IPS DF 6.9 (cell line): ENCODE measurements at regions not wholly inside any gene's neighbourhood (a gene's known extent, or its start where the extent isn't known, plus 50 kb on each side); places are given as distances from the start of the nearest gene placed in this dataset.

ENCODE experiments used
- DNase-seq: peaks from one replicate; pipeline ENCODE4 v3.0.0-alpha.2; 2013; ENCODE audit warnings: low read depth, low spot score
- H3K27ac ChIP-seq: one replicate; pipeline ENCODE4 v1.5.1; 2013; ENCODE audit warnings: low read length, control low read depth
- H3K27me3 ChIP-seq: 2 replicates; pipeline ENCODE4 v1.6.1; 2013; ENCODE audit warnings: mild to moderate bottlenecking, low read length; ENCODE audit not compliant: control insufficient read depth, insufficient read depth
- H3K36me3 ChIP-seq: 2 replicates; pipeline ENCODE4 v1.6.1; 2013; ENCODE audit warnings: low read length; ENCODE audit not compliant: control insufficient read depth, insufficient read depth
- H3K4me1 ChIP-seq: 2 replicates; pipeline ENCODE4 v1.6.1; 2013; ENCODE audit warnings: low read length; ENCODE audit not compliant: control insufficient read depth, insufficient read depth
- H3K4me3 ChIP-seq: 2 replicates; pipeline ENCODE4 v1.5.1; 2013; ENCODE audit warnings: mild to moderate bottlenecking, low read length
- H3K9me3 ChIP-seq: 2 replicates; pipeline ENCODE4 v1.6.1; 2013; ENCODE audit warnings: low read length, inconsistent platforms; ENCODE audit not compliant: control insufficient read depth, insufficient read depth
- WGBS: extraction: QIAGEN DNeasy Blood & Tissue Kit; methylation state at CpG from one replicate; pipeline ENCODE4 v1.1.7; 2013; ENCODE audit warnings: mixed read lengths, missing lambda C conversion rate; ENCODE audit not compliant: insufficient read length, insufficient coverage; 5-methylcytosine and 5-hydroxymethylcytosine counted together

DNA sequence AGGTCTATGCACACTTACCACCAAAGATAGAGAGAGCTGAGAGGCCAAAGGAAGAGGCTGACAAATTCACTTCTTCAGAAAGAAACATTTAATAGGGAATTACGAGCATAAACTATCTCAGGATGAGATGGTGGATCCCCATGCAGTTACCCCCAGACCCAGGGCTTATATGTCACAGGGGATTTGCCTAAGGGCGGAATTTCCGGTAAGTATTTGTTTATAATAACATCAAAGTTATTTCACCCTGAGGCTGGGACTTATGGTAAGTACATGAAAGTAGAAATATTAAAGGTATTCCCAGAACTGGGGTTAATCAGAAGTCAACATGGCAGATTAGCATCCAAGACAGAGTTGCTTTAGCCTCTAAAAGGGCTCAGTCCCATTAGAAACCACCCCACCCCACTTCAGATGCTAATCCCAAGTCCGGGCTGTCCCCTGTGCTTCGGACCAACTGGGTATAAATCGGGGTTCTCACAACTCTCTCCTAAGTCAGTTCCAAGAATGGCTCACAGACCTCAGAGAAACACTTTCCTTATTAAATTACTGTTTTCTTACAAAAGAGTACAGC, 247.4 kb upstream of the ZP4 start:
- Histone ChIP-seq H3K36me3 (no peaks in the 10 kb centered on the region), H3K9me3 (no peaks in the 10 kb centered on the region), H3K27ac (no peak overlapping the region), H3K27me3 (no peaks in the 10 kb centered on the region), H3K4me3 (no peak overlapping the region), H3K4me1 (no peaks in the 10 kb centered on the region)
- no CpG with 5 or more reads among the region's 6 CpGs for WGBS
- no peak for DNase-seq

DNA sequence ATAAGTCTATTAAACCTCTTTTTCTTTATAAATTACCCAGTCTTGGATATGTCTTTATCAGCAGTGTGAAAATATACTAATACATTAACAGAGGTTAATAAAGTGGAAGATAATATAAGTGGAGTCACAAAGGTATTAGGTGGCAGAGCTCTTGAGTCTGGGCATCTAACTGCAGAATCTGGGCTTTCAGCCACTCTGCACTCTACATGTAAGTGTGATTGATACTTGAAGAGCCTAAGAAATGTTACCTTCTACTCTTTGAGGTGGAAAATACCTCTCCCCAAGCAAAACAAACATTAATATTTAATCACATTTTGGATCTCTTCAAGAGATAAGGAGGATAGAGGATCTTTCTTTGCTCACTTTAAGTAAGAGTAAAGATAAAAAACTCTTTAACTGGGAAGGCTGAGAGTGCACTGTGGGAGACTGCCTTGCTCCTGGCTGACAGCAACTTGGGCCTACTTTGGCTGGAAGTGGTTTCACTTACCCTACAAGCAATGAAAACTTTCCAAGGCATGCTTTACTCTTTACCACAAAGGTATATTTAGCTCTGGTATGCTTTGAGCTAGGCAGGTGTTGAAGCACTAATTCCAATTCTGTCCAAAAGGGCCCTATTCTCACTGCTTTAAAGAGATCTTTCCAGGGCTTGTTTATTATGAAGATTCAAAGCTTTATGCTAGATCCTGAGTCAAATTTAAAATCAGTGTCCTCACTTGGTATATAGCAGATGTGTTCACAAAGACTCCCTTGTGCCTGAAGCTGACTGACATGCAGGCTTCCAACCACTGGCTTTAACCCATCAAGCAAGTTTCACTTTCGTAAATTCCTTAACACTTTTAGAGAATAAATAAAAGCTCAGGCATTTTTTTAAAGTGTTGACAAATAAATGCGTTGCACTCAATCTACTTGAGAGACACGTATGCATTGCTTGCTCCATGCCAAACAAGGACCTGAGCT, 245.3 kb upstream of the ZP4 start:
- Histone ChIP-seq H3K9me3 (no peaks in the 10 kb centered on the region), H3K36me3 (no peaks in the 10 kb centered on the region), H3K4me3 (no peak overlapping the region), H3K27me3 (no peaks in the 10 kb centered on the region), H3K27ac (no peak overlapping the region), H3K4me1 (no peaks in the 10 kb centered on the region)
- no CpG with 5 or more reads among the region's 3 CpGs for WGBS
- no peak for DNase-seq

DNA sequence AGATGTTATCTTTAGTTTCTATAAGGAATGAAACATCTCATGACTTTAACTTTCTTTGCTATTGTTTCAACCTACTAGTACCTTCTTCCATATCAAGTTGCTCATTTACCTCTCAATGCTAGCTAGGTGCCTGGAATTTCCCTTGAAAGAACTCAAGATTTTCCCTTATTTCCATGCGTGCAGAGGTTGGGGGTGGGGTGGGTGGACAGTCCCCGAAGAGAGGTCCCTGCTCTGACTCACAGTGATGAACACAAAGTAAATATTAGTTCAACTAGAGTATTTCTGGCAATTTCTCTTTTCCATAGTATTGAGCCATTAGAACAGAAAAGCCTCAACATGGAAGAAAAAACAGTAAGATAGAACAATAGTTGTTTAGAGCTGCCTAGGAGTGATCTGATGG, 239.0 kb upstream of the ZP4 start:
- no peaks in the 10 kb centered on the region for H3K27me3 ChIP-seq
- no peak overlapping the region for H3K4me3 ChIP-seq
- H3K9me3 ChIP-seq: no peaks in the 10 kb centered on the region
- no CpG with 5 or more reads among the region's 2 CpGs for WGBS
- H3K36me3 ChIP-seq: no peaks in the 10 kb centered on the region
- DNase-seq: no peak
- H3K4me1 ChIP-seq: peaks cover 2% of the 10 kb centered on the region; the same call in 1 of the 2 replicates
- H3K27ac ChIP-seq: no peak overlapping the region

DNA sequence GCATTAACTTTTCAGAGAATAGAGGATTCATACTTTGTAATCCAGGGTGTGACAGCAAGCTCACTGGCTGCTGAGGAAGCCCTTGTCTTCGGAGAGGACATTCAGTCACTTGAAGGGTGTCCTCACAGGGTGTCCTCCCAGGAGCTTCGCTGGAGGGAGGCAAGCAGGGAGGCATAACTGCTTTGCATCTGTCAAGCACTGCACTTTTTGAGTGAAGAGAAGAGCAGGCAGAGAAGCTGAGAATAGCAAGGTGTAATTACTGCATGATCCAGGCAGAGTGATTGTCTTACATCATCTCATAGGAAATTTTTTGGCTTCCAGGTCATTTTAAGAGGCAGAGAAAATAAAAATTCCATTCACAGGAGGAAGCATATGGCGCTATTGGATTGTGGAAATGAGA, 232.5 kb upstream of the ZP4 start:
- Histone ChIP-seq H3K4me3 (no peak overlapping the region), H3K27me3 (no peaks in the 10 kb centered on the region), H3K36me3 (no peaks in the 10 kb centered on the region), H3K27ac (no peak overlapping the region), H3K9me3 (no peaks in the 10 kb centered on the region), H3K4me1 (no peaks in the 10 kb centered on the region)
- no CpG with 5 or more reads among the region's 3 CpGs for WGBS
- no peak for DNase-seq

DNA sequence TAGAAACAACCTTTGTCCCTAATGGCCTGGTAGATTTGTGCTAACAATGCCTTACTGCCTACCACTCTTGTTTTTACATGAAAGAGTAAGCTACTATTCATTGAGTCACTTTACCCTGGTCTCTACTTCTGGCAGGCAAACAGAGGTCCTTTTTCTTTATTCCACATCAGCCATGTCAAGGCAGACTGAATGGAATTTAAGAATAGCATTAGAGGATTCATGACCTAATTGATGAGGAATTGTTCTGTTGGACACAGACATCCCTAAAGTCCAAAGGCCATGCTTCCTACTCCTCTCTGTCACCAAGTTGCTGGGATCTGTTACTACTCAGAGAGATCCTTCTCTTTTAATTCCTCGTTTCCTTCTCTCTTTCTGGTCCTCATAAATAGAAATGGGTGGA, 229.1 kb upstream of the ZP4 start:
- WGBS: no CpG with 5 or more reads among the region's 1 CpG
- Histone ChIP-seq H3K4me3 (no peak overlapping the region), H3K9me3 (no peaks in the 10 kb centered on the region), H3K36me3 (no peaks in the 10 kb centered on the region), H3K27me3 (no peaks in the 10 kb centered on the region), H3K27ac (no peak overlapping the region), H3K4me1 (no peaks in the 10 kb centered on the region)
- no peak for DNase-seq

DNA sequence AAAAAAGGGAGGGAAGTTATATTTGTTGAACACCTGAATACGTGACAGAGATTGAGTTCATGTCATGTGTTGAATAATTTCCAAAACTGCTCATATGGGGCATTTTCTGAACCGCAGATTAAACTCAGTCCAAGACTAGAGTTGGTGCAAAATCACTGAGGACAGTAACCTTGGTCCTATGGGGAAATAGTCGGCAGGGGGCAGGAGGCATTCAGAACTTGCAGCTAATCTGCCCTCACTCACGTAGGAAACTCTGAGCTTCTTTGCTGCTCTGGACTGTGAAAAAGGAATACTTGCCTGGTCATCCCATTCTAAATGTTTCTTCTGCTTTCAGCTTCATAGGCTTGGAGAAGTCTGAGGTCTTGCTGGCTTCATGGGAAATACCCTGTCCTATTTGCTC, 228.3 kb upstream of the ZP4 start:
- WGBS: 100% methylated on average over 1 of the region's 4 CpGs
- no peak for DNase-seq
- H3K36me3 ChIP-seq: no peaks in the 10 kb centered on the region
- H3K4me1 ChIP-seq: no peaks in the 10 kb centered on the region
- H3K27me3 ChIP-seq: no peaks in the 10 kb centered on the region
- H3K9me3 ChIP-seq: no peaks in the 10 kb centered on the region
- H3K4me3 ChIP-seq: no peak overlapping the region
- no peak overlapping the region for H3K27ac ChIP-seq

DNA sequence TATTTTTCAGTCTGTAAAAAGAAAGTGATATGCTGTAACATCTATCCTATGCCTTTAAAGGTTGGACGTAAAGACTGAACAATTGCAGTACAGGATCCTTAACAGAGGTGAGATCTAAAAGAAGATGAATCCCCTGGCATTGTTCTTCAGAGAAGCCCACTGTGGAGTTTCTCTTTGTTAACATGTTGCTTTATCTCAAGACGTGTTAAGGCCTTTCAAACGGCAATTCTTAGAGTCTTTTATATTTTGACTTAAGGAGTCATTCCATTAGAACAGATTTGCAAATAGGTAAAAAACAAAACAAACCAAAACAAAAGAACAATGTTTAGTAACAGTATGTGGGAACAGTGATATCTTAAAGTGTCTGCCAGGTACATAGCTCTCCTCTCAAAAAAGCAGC, 225.1 kb upstream of the ZP4 start:
- no peak for DNase-seq
- no peak overlapping the region for H3K27ac ChIP-seq
- no CpG with 5 or more reads among the region's 3 CpGs for WGBS
- H3K36me3 ChIP-seq: no peaks in the 10 kb centered on the region
- no peak overlapping the region for H3K4me3 ChIP-seq
- no peaks in the 10 kb centered on the region for H3K9me3 ChIP-seq
- H3K27me3 ChIP-seq: no peaks in the 10 kb centered on the region
- H3K4me1 ChIP-seq: no peaks in the 10 kb centered on the region

DNA sequence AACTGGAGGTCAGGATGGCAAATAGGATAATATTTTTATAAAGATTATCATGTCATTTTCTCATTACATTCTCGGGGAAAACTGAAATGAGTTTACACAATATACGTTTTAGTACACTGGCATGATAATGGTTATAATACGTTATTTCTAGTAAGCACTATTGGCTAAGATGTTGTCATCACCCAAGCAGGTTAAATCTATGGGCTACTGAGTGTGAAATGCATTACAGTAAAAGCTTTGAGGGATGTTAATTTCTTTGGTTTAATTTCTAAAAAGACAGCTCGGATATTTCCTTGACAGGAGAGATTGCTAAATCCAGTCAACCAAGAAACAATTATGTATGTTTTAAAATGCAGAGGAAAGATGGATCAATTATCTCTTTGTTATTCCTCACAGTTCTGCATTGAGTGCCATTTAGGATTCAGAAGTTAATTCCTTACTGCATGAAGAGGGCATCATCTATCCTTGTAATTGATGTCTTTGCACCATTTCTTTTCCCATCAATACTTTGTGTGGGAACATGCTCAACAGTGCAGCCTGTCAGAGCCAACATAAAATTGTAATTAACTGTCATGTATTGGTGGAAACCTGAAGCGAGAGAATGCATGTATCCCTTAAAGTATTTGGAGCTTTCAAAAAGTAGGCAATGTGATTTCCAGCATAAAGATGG, 222.4 kb upstream of the ZP4 start:
- no peaks in the 10 kb centered on the region for H3K27me3 ChIP-seq
- WGBS: no CpG with 5 or more reads among the region's 5 CpGs
- no peak for DNase-seq
- no peaks in the 10 kb centered on the region for H3K4me1 ChIP-seq
- H3K9me3 ChIP-seq: no peaks in the 10 kb centered on the region
- no peak overlapping the region for H3K4me3 ChIP-seq
- H3K36me3 ChIP-seq: no peaks in the 10 kb centered on the region
- no peak overlapping the region for H3K27ac ChIP-seq

DNA sequence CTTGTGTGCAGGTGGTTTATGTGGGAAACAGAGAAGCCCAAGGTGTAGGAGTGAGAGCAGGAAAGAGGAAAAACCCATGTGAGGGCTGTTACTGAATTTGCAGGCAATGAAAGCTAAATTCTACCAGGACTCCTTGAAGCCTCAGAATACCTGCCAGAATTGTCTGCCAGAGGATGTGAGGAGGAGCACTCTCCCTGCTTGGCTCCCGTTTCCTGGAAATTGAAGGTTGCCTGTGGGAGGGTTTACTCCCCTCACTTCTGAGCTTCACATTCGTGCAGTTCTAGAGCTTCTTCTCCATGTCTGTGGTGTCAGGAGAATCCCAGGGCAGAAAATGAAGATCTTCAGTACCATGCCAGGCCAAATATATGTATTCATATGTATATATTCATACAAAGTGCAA, 220.8 kb upstream of the ZP4 start:
- no peaks in the 10 kb centered on the region for H3K36me3 ChIP-seq
- H3K9me3 ChIP-seq: no peaks in the 10 kb centered on the region
- H3K4me3 ChIP-seq: no peak overlapping the region
- DNase-seq: no peak
- no peaks in the 10 kb centered on the region for H3K27me3 ChIP-seq
- H3K4me1 ChIP-seq: no peaks in the 10 kb centered on the region
- no peak overlapping the region for H3K27ac ChIP-seq
- whole genome bisulfite sequencing: no CpG with 5 or more reads among the region's 2 CpGs

DNA sequence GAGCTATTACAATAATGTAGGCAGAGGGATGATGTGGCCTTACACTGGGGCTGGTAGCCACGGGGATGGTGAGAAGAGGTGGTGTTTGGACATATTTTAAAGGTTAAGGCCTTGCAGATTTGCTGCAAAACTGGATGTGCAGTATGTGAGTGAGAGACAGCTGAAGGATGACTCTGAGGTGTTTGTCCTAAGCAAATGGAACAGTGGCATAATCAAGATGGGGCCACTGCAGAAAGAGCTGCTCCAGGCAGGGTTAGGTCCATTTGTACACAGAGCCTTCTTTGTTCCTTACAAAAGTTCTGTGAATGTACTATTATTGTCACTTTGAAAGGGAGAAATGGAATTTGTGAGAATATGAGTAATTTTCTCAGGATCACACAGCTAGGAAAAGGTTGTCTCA, 220.4 kb upstream of the ZP4 start:
- H3K36me3 ChIP-seq: no peaks in the 10 kb centered on the region
- no peak overlapping the region for H3K27ac ChIP-seq
- H3K9me3 ChIP-seq: no peaks in the 10 kb centered on the region
- DNase-seq: no peak
- H3K27me3 ChIP-seq: no peaks in the 10 kb centered on the region
- no peak overlapping the region for H3K4me3 ChIP-seq
- H3K4me1 ChIP-seq: no peaks in the 10 kb centered on the region
- WGBS: no CpG with 5 or more reads among the region's 1 CpG
